HepG2 (cell line): ENCODE measurements at regions not wholly inside any gene's neighbourhood (a gene's known extent, or its start where the extent isn't known, plus 50 kb on each side); places are given as distances from the start of the nearest gene placed in this dataset.

Experiments
- AKAP8 ChIP-seq: sonication (generic); formaldehyde crosslinking; IDR thresholded peaks from 2 replicates; pipeline ENCODE4 v1.5.1; 2020; ENCODE audit warnings: mild to moderate bottlenecking, missing genetic modification reagents
- DNMT3B ChIP-seq: conservative IDR thresholded peaks from 2 replicates; pipeline ENCODE4 v1.6.1; 2016; ENCODE audit warnings: missing biosample characterization, control low read depth
- DR1 ChIP-seq: sonication (generic); formaldehyde crosslinking; IDR thresholded peaks from 2 replicates; pipeline ENCODE4 v1.8.0; 2021; ENCODE audit warnings: mild to moderate bottlenecking, missing genetic modification reagents, inconsistent platforms
- GABPB1 ChIP-seq: IDR thresholded peaks from 2 replicates; pipeline ENCODE4 v1.6.1; 2016; ENCODE audit warnings: mild to moderate bottlenecking, missing genetic modification reagents, moderate library complexity, missing compliant biosample characterization
- KLF13 ChIP-seq: sonication (generic); formaldehyde crosslinking; IDR thresholded peaks from 2 replicates; pipeline ENCODE4 v1.4.0; 2020; ENCODE audit warnings: mild to moderate bottlenecking, missing genetic modification reagents
- MAFF ChIP-seq: IDR thresholded peaks from 2 replicates; pipeline ENCODE4 v1.6.1; 2011; ENCODE audit warnings: low read depth, low read length, improper control_type of control experiment
- MTF2 ChIP-seq: sonication (generic); formaldehyde crosslinking; IDR thresholded peaks from 2 replicates; pipeline ENCODE4 v1.5.0; 2020; ENCODE audit warnings: missing genetic modification reagents, borderline replicate concordance
- NFIC ChIP-seq: IDR thresholded peaks from 2 replicates; pipeline ENCODE4 v1.6.1; 2012; ENCODE audit warnings: mild to moderate bottlenecking, low read length, inconsistent platforms
- RARA ChIP-seq: IDR thresholded peaks from 2 replicates; pipeline ENCODE4 v1.6.1; 2016; ENCODE audit warnings: missing genetic modification reagents, missing compliant biosample characterization
- RELA ChIP-seq: sonication (generic); formaldehyde crosslinking; IDR thresholded peaks from 2 replicates; pipeline ENCODE4 v1.4.0; 2020; ENCODE audit warnings: missing genetic modification reagents
- WIZ ChIP-seq: sonication (generic); formaldehyde crosslinking; IDR thresholded peaks from 2 replicates; pipeline ENCODE4 v1.5.1; 2020; ENCODE audit warnings: mild to moderate bottlenecking, missing genetic modification reagents
- XBP1 ChIP-seq: sonication (generic); formaldehyde crosslinking; IDR thresholded peaks from 2 replicates; pipeline ENCODE4 v1.5.0; 2020; ENCODE audit warnings: missing genetic modification reagents
- YY1 ChIP-seq: IDR thresholded peaks from 2 replicates; pipeline ENCODE4 v1.6.1; 2011; ENCODE audit warnings: low read length, low read depth, moderate library complexity, mild to moderate bottlenecking; ENCODE audit not compliant: insufficient read depth, insufficient replicate concordance
- ZBTB1 ChIP-seq: sonication (generic); formaldehyde crosslinking; IDR thresholded peaks from 2 replicates; pipeline ENCODE4 v1.4.0; 2020; ENCODE audit warnings: missing genetic modification reagents, borderline replicate concordance
- ZFP62 ChIP-seq: sonication (generic); formaldehyde crosslinking; IDR thresholded peaks from 2 replicates; pipeline ENCODE4 v1.4.0; 2020; ENCODE audit warnings: missing genetic modification reagents
- ZNF720 ChIP-seq: sonication (generic); formaldehyde crosslinking; IDR thresholded peaks from 2 replicates; pipeline ENCODE4 v1.4.0; 2020; ENCODE audit warnings: missing genetic modification reagents
- ZNF772 ChIP-seq: sonication (generic); formaldehyde crosslinking; IDR thresholded peaks from 2 replicates; pipeline ENCODE4 v1.5.0; 2020; ENCODE audit warnings: mild to moderate bottlenecking, missing genetic modification reagents
- ZZZ3 ChIP-seq: sonication (generic); formaldehyde crosslinking; IDR thresholded peaks from 2 replicates; pipeline ENCODE4 v1.4.0; 2020; ENCODE audit warnings: missing genetic modification reagents, mild to moderate bottlenecking, borderline replicate concordance
- TF ChIP-seq, protein P1 (sequence below): sonication (generic); formaldehyde crosslinking; IDR thresholded peaks from 2 replicates; pipeline ENCODE4 v1.5.0; 2020; ENCODE audit warnings: mild to moderate bottlenecking, missing genetic modification reagents, moderate library complexity
- TF ChIP-seq, protein P2 (sequence below): sonication (generic); formaldehyde crosslinking; IDR thresholded peaks from 2 replicates; pipeline ENCODE4 v1.5.1; 2020; ENCODE audit warnings: missing genetic modification reagents, mild to moderate bottlenecking, borderline replicate concordance
- TF ChIP-seq, protein P3 (sequence below): sonication (generic); formaldehyde crosslinking; IDR thresholded peaks from 2 replicates; pipeline ENCODE4 v1.5.1; 2020; ENCODE audit warnings: missing genetic modification reagents, mild to moderate bottlenecking, borderline replicate concordance
- TF ChIP-seq, protein P4 (sequence below): sonication (generic); formaldehyde crosslinking; conservative IDR thresholded peaks from 2 replicates; pipeline ENCODE4 v1.4.0; 2020; ENCODE audit warnings: mild to moderate bottlenecking, missing genetic modification reagents, moderate library complexity
- TF ChIP-seq, protein P5 (sequence below): sonication (generic); formaldehyde crosslinking; IDR thresholded peaks from 2 replicates; pipeline ENCODE4 v1.4.0; 2020; ENCODE audit warnings: mild to moderate bottlenecking, missing genetic modification reagents

DNA sequence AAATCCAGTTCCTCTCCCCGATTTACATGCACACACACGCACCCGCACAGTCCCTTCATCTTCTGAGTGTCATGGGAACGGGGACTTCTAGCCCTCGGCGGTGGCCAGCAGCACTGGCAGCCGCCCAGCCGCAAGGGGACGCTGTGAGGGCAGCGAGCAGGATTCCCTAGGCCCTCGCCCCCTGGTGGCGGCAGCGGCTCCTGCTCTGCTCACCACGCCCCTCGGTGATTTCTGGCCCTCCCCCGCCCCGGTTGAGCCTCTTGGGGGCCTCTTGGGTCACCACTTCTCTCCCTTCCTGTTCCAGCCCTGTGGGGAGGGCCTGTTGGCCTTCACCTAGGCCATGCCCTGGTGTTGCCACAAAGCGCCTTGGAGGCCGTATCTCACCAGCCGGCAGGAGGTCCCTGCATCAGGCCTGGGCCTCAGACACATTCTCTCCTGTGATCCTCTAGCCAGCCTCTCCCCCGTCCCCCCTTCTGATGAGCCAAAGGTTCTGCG, 75.2 kb upstream of the KSR1 start (continued):
- TF ChIP-seq AKAP8 (CRISPR knock-in tag): no peak
- no peak for TF ChIP-seq ZNF720 (CRISPR knock-in tag)
- no peak for TF ChIP-seq DNMT3B (CRISPR knock-in tag)
- TF ChIP-seq, protein P1, sequence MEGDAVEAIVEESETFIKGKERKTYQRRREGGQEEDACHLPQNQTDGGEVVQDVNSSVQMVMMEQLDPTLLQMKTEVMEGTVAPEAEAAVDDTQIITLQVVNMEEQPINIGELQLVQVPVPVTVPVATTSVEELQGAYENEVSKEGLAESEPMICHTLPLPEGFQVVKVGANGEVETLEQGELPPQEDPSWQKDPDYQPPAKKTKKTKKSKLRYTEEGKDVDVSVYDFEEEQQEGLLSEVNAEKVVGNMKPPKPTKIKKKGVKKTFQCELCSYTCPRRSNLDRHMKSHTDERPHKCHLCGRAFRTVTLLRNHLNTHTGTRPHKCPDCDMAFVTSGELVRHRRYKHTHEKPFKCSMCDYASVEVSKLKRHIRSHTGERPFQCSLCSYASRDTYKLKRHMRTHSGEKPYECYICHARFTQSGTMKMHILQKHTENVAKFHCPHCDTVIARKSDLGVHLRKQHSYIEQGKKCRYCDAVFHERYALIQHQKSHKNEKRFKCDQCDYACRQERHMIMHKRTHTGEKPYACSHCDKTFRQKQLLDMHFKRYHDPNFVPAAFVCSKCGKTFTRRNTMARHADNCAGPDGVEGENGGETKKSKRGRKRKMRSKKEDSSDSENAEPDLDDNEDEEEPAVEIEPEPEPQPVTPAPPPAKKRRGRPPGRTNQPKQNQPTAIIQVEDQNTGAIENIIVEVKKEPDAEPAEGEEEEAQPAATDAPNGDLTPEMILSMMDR (CRISPR knock-in tag): peak; percentile 99
- TF ChIP-seq RELA (CRISPR knock-in tag): 0 out of 2 replicates have a peak, but pooled peaks have one; percentile 37
- no peak for TF ChIP-seq KLF13 (CRISPR knock-in tag)
- TF ChIP-seq GABPB1 (CRISPR knock-in tag): peak; percentile 81
- peak; percentile 57 for TF ChIP-seq RARA (CRISPR knock-in tag)
- TF ChIP-seq, protein P2, sequence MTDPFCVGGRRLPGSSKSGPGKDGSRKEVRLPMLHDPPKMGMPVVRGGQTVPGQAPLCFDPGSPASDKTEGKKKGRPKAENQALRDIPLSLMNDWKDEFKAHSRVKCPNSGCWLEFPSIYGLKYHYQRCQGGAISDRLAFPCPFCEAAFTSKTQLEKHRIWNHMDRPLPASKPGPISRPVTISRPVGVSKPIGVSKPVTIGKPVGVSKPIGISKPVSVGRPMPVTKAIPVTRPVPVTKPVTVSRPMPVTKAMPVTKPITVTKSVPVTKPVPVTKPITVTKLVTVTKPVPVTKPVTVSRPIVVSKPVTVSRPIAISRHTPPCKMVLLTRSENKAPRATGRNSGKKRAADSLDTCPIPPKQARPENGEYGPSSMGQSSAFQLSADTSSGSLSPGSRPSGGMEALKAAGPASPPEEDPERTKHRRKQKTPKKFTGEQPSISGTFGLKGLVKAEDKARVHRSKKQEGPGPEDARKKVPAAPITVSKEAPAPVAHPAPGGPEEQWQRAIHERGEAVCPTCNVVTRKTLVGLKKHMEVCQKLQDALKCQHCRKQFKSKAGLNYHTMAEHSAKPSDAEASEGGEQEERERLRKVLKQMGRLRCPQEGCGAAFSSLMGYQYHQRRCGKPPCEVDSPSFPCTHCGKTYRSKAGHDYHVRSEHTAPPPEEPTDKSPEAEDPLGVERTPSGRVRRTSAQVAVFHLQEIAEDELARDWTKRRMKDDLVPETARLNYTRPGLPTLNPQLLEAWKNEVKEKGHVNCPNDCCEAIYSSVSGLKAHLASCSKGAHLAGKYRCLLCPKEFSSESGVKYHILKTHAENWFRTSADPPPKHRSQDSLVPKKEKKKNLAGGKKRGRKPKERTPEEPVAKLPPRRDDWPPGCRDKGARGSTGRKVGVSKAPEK: no peak
- TF ChIP-seq ZFP62: no peak
- TF ChIP-seq, protein P3, sequence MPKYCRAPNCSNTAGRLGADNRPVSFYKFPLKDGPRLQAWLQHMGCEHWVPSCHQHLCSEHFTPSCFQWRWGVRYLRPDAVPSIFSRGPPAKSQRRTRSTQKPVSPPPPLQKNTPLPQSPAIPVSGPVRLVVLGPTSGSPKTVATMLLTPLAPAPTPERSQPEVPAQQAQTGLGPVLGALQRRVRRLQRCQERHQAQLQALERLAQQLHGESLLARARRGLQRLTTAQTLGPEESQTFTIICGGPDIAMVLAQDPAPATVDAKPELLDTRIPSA (CRISPR knock-in tag): no peak
- TF ChIP-seq, protein P4, sequence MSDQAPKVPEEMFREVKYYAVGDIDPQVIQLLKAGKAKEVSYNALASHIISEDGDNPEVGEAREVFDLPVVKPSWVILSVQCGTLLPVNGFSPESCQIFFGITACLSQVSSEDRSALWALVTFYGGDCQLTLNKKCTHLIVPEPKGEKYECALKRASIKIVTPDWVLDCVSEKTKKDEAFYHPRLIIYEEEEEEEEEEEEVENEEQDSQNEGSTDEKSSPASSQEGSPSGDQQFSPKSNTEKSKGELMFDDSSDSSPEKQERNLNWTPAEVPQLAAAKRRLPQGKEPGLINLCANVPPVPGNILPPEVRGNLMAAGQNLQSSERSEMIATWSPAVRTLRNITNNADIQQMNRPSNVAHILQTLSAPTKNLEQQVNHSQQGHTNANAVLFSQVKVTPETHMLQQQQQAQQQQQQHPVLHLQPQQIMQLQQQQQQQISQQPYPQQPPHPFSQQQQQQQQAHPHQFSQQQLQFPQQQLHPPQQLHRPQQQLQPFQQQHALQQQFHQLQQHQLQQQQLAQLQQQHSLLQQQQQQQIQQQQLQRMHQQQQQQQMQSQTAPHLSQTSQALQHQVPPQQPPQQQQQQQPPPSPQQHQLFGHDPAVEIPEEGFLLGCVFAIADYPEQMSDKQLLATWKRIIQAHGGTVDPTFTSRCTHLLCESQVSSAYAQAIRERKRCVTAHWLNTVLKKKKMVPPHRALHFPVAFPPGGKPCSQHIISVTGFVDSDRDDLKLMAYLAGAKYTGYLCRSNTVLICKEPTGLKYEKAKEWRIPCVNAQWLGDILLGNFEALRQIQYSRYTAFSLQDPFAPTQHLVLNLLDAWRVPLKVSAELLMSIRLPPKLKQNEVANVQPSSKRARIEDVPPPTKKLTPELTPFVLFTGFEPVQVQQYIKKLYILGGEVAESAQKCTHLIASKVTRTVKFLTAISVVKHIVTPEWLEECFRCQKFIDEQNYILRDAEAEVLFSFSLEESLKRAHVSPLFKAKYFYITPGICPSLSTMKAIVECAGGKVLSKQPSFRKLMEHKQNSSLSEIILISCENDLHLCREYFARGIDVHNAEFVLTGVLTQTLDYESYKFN: peak; percentile 36; the same call in 1 of the 2 replicates
- TF ChIP-seq ZNF772 (CRISPR knock-in tag): peak; percentile 67
- TF ChIP-seq NFIC: no peak
- no peak for TF ChIP-seq XBP1 (CRISPR knock-in tag)
- peak; percentile 66 for TF ChIP-seq YY1
- no peak for TF ChIP-seq MAFF
- TF ChIP-seq ZZZ3 (CRISPR knock-in tag): peak; percentile 35; the same call in 1 of the 2 replicates
- TF ChIP-seq DR1: peak; percentile 49; the same call in 1 of the 2 replicates
- TF ChIP-seq, protein P5, sequence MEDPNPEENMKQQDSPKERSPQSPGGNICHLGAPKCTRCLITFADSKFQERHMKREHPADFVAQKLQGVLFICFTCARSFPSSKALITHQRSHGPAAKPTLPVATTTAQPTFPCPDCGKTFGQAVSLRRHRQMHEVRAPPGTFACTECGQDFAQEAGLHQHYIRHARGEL (CRISPR knock-in tag): no peak
- TF ChIP-seq MTF2: no peak
- TF ChIP-seq ZBTB1 (CRISPR knock-in tag): no peak
- peak; percentile 73; the same call in 1 of the 2 replicates for TF ChIP-seq WIZ (CRISPR knock-in tag)
